ENCODE measurements at regions not wholly inside any gene's neighbourhood (a gene's known extent, or its start where the extent isn't known, plus 50 kb on each side); places are given as distances from the start of the nearest gene placed in this dataset.

DNA sequence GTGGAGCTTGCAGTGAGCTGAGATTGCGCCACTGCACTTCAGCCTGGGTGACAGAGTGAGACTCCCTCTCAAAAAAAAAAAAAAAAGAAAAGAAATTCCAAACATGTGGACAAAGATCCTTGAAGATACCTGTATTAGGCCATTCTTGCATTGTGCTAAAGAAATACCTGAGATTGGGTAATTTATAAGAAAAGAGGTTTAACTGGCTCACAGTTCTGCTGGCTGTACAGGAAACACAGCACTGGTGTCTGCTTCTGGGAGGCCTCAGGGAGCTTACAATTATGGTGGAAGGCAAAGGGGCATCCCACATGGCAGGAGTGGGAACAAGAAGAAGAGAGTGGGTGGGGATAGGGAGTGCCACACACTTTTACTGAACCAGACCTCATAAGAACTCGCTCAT lies 140.1 kb downstream of the SS18 start:
- no peak for TF ChIP-seq EZH2phosphoT487 (IDR thresholded peaks at IDR 0.05; ENCODE audit: low read depth)
- TF ChIP-seq, protein P1, sequence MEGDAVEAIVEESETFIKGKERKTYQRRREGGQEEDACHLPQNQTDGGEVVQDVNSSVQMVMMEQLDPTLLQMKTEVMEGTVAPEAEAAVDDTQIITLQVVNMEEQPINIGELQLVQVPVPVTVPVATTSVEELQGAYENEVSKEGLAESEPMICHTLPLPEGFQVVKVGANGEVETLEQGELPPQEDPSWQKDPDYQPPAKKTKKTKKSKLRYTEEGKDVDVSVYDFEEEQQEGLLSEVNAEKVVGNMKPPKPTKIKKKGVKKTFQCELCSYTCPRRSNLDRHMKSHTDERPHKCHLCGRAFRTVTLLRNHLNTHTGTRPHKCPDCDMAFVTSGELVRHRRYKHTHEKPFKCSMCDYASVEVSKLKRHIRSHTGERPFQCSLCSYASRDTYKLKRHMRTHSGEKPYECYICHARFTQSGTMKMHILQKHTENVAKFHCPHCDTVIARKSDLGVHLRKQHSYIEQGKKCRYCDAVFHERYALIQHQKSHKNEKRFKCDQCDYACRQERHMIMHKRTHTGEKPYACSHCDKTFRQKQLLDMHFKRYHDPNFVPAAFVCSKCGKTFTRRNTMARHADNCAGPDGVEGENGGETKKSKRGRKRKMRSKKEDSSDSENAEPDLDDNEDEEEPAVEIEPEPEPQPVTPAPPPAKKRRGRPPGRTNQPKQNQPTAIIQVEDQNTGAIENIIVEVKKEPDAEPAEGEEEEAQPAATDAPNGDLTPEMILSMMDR (IDR thresholded peaks at IDR 0.05; ENCODE audit: low read depth, low read length) = no peak
- Histone ChIP-seq H3K36me3 (replicated peaks; ENCODE audit: low read depth, low read length) (no peaks in the 10 kb centered on the region), H3K4me3 (ENCODE audit: low read length) (no peak overlapping the region), H2AFZ (ENCODE audit: low read depth, low read length) (no peak overlapping the region), H3K27ac (ENCODE audit: low read length) (no peak overlapping the region), H3K9ac (ENCODE audit: low read length) (no peak overlapping the region), H4K20me1 (ENCODE audit: insufficient read depth, low read length) (no peaks in the 10 kb centered on the region), H3K9me3 (ENCODE audit: insufficient read depth, low read length) (no peaks in the 10 kb centered on the region), H3K79me2 (ENCODE audit: low read length) (no peaks in the 10 kb centered on the region), H3K27me3 (ENCODE audit: low read depth, low read length) (no peaks in the 10 kb centered on the region), H3K4me1 (ENCODE audit: low read length) (peaks cover 9% of the 10 kb centered on the region; the same call in 1 of the 2 replicates), H3K4me2 (ENCODE audit: low read length) (no peak overlapping the region)

DNA sequence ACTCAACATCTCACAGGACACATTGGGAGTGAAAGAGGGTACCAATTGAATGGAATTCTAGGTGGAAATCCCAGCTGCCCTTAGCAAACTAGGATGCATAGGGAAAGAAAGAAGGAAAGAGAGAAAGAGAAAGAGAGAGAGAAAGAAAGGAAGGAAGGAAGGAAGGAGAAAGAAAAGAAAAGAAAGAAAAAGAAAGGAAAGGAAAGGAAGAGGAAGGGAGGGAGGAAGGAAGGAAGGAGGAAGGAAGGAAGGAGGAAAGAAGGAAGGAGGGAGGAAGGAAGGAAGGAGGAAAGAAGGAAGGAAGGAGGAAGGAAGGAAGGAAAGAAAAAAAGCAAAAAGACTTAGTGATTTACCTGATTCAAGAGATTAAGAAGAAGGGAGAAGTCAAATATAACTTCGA lies 143.9 kb downstream of the SS18 start:
- Histone ChIP-seq H3K4me3 (ENCODE audit: low read length) (no peak overlapping the region), H3K27me3 (ENCODE audit: low read depth, low read length) (no peaks in the 10 kb centered on the region), H3K9me3 (ENCODE audit: insufficient read depth, low read length) (no peaks in the 10 kb centered on the region), H3K27ac (ENCODE audit: low read length) (no peak overlapping the region), H3K4me1 (ENCODE audit: low read length) (no peaks in the 10 kb centered on the region), H3K36me3 (replicated peaks; ENCODE audit: low read depth, low read length) (no peaks in the 10 kb centered on the region), H4K20me1 (ENCODE audit: insufficient read depth, low read length) (no peaks in the 10 kb centered on the region), H3K9ac (ENCODE audit: low read length) (no peak overlapping the region), H3K79me2 (ENCODE audit: low read length) (no peaks in the 10 kb centered on the region), H3K4me2 (ENCODE audit: low read length) (no peak overlapping the region), H2AFZ (ENCODE audit: low read depth, low read length) (no peak overlapping the region)
- no peak for TF ChIP-seq EZH2phosphoT487 (IDR thresholded peaks at IDR 0.05; ENCODE audit: low read depth)
- TF ChIP-seq, protein P1 (IDR thresholded peaks at IDR 0.05; ENCODE audit: low read depth, low read length) = no peak

DNA sequence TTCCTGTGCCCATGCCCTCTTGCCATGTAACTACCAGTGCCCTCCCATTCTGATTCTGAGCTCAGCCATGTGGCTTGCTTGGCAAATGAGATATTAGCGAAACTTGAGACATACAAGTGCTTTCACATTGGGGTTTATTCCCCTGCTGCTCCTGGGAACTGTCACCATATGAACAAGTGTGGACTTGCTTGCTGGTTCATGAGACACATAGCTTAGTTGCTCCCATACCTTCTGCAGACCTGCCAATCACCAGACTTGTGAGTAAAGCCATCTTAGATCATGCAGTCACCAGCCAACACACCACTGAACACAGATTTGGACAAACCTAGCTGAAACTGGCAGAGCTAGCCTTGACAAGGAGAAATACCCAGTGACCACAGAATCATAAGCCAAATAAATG lies 155.1 kb downstream of the SS18 start:
- Histone ChIP-seq H3K79me2 (ENCODE audit: low read length) (no peaks in the 10 kb centered on the region), H3K36me3 (replicated peaks; ENCODE audit: low read depth, low read length) (no peaks in the 10 kb centered on the region), H2AFZ (ENCODE audit: low read depth, low read length) (no peak overlapping the region), H3K4me3 (ENCODE audit: low read length) (no peak overlapping the region), H3K9ac (ENCODE audit: low read length) (no peak overlapping the region), H3K27me3 (ENCODE audit: low read depth, low read length) (0 out of 2 replicates have a peak, but pooled peaks cover 3% of the 10 kb centered on the region), H3K27ac (ENCODE audit: low read length) (no peak overlapping the region), H3K9me3 (ENCODE audit: insufficient read depth, low read length) (no peaks in the 10 kb centered on the region), H3K4me2 (ENCODE audit: low read length) (no peak overlapping the region), H3K4me1 (ENCODE audit: low read length) (no peaks in the 10 kb centered on the region), H4K20me1 (ENCODE audit: insufficient read depth, low read length) (no peaks in the 10 kb centered on the region)
- TF ChIP-seq, protein P1 (IDR thresholded peaks at IDR 0.05; ENCODE audit: low read depth, low read length) = no peak
- TF ChIP-seq EZH2phosphoT487 (IDR thresholded peaks at IDR 0.05; ENCODE audit: low read depth) = no peak

DNA sequence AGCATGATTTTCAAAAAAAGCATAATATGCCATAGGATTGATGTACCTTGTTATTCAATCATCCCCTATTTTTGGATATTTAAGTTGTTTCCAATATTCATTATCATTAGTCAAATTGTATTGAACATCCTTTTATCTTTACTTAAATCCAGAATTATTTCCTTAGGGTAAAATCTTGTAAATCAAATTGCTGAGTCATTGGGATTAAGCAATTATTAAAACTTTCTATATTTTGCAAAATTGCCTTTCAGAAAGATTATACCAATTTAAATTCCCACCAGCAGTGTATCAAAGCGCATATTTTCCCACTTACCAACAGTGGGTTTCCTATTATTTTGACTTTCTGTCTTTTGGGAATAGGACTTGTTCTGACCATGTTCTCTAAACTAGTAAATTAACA lies 159.3 kb downstream of the SS18 start:
- H4K20me1 ChIP-seq (ENCODE audit: insufficient read depth, low read length) = no peaks in the 10 kb centered on the region
- no peak overlapping the region for H3K4me2 ChIP-seq (ENCODE audit: low read length)
- H3K36me3 ChIP-seq (replicated peaks; ENCODE audit: low read depth, low read length) = no peaks in the 10 kb centered on the region
- TF ChIP-seq, protein P1 (IDR thresholded peaks at IDR 0.05; ENCODE audit: low read depth, low read length) = no peak
- TF ChIP-seq EZH2phosphoT487 (IDR thresholded peaks at IDR 0.05; ENCODE audit: low read depth) = no peak
- H3K9ac ChIP-seq (ENCODE audit: low read length) = no peak overlapping the region
- 0 out of 2 replicates have a peak, but pooled peaks cover 3% of the 10 kb centered on the region for H3K27me3 ChIP-seq (ENCODE audit: low read depth, low read length)
- no peaks in the 10 kb centered on the region for H3K4me1 ChIP-seq (ENCODE audit: low read length)
- H3K9me3 ChIP-seq (ENCODE audit: insufficient read depth, low read length) = no peaks in the 10 kb centered on the region
- no peak overlapping the region for H3K27ac ChIP-seq (ENCODE audit: low read length)
- no peak overlapping the region for H2AFZ ChIP-seq (ENCODE audit: low read depth, low read length)
- no peaks in the 10 kb centered on the region for H3K79me2 ChIP-seq (ENCODE audit: low read length)
- no peak overlapping the region for H3K4me3 ChIP-seq (ENCODE audit: low read length)

All from OCI-LY3 (cell line).